ENCODE measurements at regions not wholly inside any gene's neighbourhood (a gene's known extent, or its start where the extent isn't known, plus 50 kb on each side); places are given as distances from the start of the nearest gene placed in this dataset.

GRCh38 chr9:16954040-16954439, 83.6 kb upstream of the BNC2 start:
- no peak for DNase-seq (ENCODE audit: low spot score)

GRCh38 chr9:16951502-16951901, 81.0 kb upstream of the BNC2 start:
- no peak for DNase-seq (ENCODE audit: low spot score)

- no peak for DNase-seq (ENCODE audit: low spot score)
These were observed 79.6 kb upstream of the BNC2 start for GRCh38 chr9:16950051-16950450.

- DNase-seq (ENCODE audit: low spot score) = no peak
These were observed 60.1 kb upstream of the BNC2 start for GRCh38 chr9:16930578-16930977.

- no peak for DNase-seq (ENCODE audit: low spot score)
These were observed 57.9 kb upstream of the BNC2 start for GRCh38 chr9:16928179-16928945.

GRCh38 chr9:16925426-16925825, 55.0 kb upstream of the BNC2 start:
- no peak for DNase-seq (ENCODE audit: low spot score)

GRCh38 chr9:16924311-16924915, 53.9 kb upstream of the BNC2 start:
- no peak for DNase-seq (ENCODE audit: low spot score)

- no peak for DNase-seq (ENCODE audit: low spot score)
These were observed 51.4 kb upstream of the BNC2 start for GRCh38 chr9:16921855-16922254.
